Chondrocyte (in vitro differentiated cells): ENCODE measurements at regions not wholly inside any gene's neighbourhood (a gene's known extent, or its start where the extent isn't known, plus 50 kb on each side); places are given as distances from the start of the nearest gene placed in this dataset.
A peak's percentile ranks its signal among the peaks of the same experiment; 100 is the strongest.

ENCODE experiments used
- DNase-seq: peaks from one replicate; pipeline ENCODE4 v3.0.0; 2021; ENCODE audit warnings: mixed read lengths, low spot score
- H3K27ac Mint-ChIP-seq: one replicate; pipeline ENCODE4 v1.8.0; 2021; ENCODE audit warnings: mild to moderate bottlenecking, moderate library complexity, mixed read lengths; ENCODE audit not compliant: unreplicated experiment
- H3K27me3 Mint-ChIP-seq: 2 replicates; pipeline ENCODE4 v1.8.0; 2021; ENCODE audit warnings: low read depth, mixed read lengths
- H3K36me3 Mint-ChIP-seq: 2 replicates; pipeline ENCODE4 v1.8.0; 2021; ENCODE audit warnings: low read depth, mixed read lengths
- H3K4me1 Mint-ChIP-seq: 2 replicates; pipeline ENCODE4 v1.8.0; 2021; ENCODE audit warnings: low read depth, mild to moderate bottlenecking, mixed read lengths
- H3K4me3 Mint-ChIP-seq: one replicate; pipeline ENCODE4 v1.8.0; 2021; ENCODE audit warnings: mild to moderate bottlenecking, moderate library complexity, mixed read lengths; ENCODE audit not compliant: unreplicated experiment
- H3K9me3 Mint-ChIP-seq: 2 replicates; pipeline ENCODE4 v1.8.0; 2021; ENCODE audit warnings: low read depth, mixed read lengths
- CTCF ChIP-seq: fragments of 200-600 bp; sonication (generic); IDR thresholded peaks from 2 replicates; pipeline ENCODE4 v1.5.0; 2021; ENCODE audit warnings: antibody characterized with exemption, mild to moderate bottlenecking, moderate library complexity

GRCh38 chr13:89751432-89751930, 1596.0 kb upstream of the MIR17HG start:
- peaks cover 17% of the 10 kb centered on the region for H3K4me1 Mint-ChIP-seq
- DNase-seq: no peak
- no peak for TF ChIP-seq CTCF
- no peaks in the 10 kb centered on the region for H3K27me3 Mint-ChIP-seq
- H3K9me3 Mint-ChIP-seq: peaks cover 8% of the 10 kb centered on the region
- peaks cover 1% of the 10 kb centered on the region for H3K36me3 Mint-ChIP-seq
- H3K27ac Mint-ChIP-seq: no peak overlapping the region
- H3K4me3 Mint-ChIP-seq: no peak overlapping the region

- DNase-seq: no peak
- Mint-ChIP-seq H3K4me3 (no peak overlapping the region), H3K27ac (no peak overlapping the region), H3K27me3 (no peaks in the 10 kb centered on the region), H3K36me3 (peaks cover 1% of the 10 kb centered on the region), H3K4me1 (peaks cover 11% of the 10 kb centered on the region), H3K9me3 (peaks cover 9% of the 10 kb centered on the region)
- TF ChIP-seq CTCF: no peak
These were observed 1595.1 kb upstream of the MIR17HG start for GRCh38 chr13:89752394-89752793.

- H3K4me1 Mint-ChIP-seq: no peaks in the 10 kb centered on the region
- H3K27ac Mint-ChIP-seq: no peak overlapping the region
- peaks cover 9% of the 10 kb centered on the region for H3K9me3 Mint-ChIP-seq
- no peak overlapping the region for H3K4me3 Mint-ChIP-seq
- H3K27me3 Mint-ChIP-seq: no peaks in the 10 kb centered on the region
- H3K36me3 Mint-ChIP-seq: peaks cover 1% of the 10 kb centered on the region
- no peak for TF ChIP-seq CTCF
- DNase-seq: no peak
These were observed 1591.6 kb upstream of the MIR17HG start for GRCh38 chr13:89755729-89756492.

GRCh38 chr13:89763005-89763404, 1584.5 kb upstream of the MIR17HG start:
- Mint-ChIP-seq H3K4me3 (no peak overlapping the region), H3K4me1 (peaks cover 7% of the 10 kb centered on the region), H3K9me3 (no peaks in the 10 kb centered on the region), H3K36me3 (no peaks in the 10 kb centered on the region), H3K27me3 (no peaks in the 10 kb centered on the region), H3K27ac (no peak overlapping the region)
- no peak for DNase-seq
- TF ChIP-seq CTCF: no peak

GRCh38 chr13:89783221-89783755, 1564.2 kb upstream of the MIR17HG start:
- DNase-seq: peak; percentile 47
- no peaks in the 10 kb centered on the region for H3K9me3 Mint-ChIP-seq
- no peak overlapping the region for H3K4me3 Mint-ChIP-seq
- H3K4me1 Mint-ChIP-seq: no peaks in the 10 kb centered on the region
- no peak overlapping the region for H3K27ac Mint-ChIP-seq
- no peaks in the 10 kb centered on the region for H3K27me3 Mint-ChIP-seq
- no peaks in the 10 kb centered on the region for H3K36me3 Mint-ChIP-seq
- TF ChIP-seq CTCF: no peak
